K562 (cell line): ENCODE measurements at regions not wholly inside any gene's neighbourhood (a gene's known extent, or its start where the extent isn't known, plus 50 kb on each side); places are given as distances from the start of the nearest gene placed in this dataset.

ENCODE experiments used
- ATAC-seq: fragments of 200-7000 bp; cut with Tn5 transposase; 3 replicates; pipeline ENCODE4 v1.9.1; 2020; ENCODE audit warnings: moderate library complexity
- BruUV-seq: library from RNA; stranded (reverse); fragments of 400-500 nt; replicated peaks from 2 replicates; lab custom pipeline; 2021; lab: Mats Ljungman, UMichigan
- CTCF ChIA-PET: fragments of 300-600 bp; formaldehyde crosslinking; extraction: SDS; loops from one replicate; lab custom pipeline; 2021; ENCODE audit warnings: low intra/inter-chr PET ratio; lab: Yijun Ruan, JAX
- POLR2A ChIA-PET: fragments of 300-600, 350-650 bp; sonication (Branson Sonifier 250); formaldehyde crosslinking; extraction: SDS; loops from one replicate; lab custom pipeline; 2021; ENCODE audit warnings: antibody characterized with exemption, inconsistent platforms; lab: Yijun Ruan, JAX
- DNase-seq, 4 experiments: peaks; one replicate each; pipeline versions ENCODE4 v3.0.0 to v3.0.0-alpha.2; 2011 to 2018; ENCODE audit warnings: low spot score in 3 of 4, mixed read lengths in 3 of 4; ENCODE audit errors: extremely low read depth in 1 of 4
- FAIRE-seq: peaks from 2 replicates; lab custom pipeline; 2011; peaks lifted over from hg19 to GRCh38; lab: Jason Lieb, UNC
- H2AFZ ChIP-seq: 2 replicates; pipeline ENCODE4 v1.6.0; 2011; ENCODE audit warnings: low read depth, low read length, control low read depth, inconsistent platforms
- H3K27ac ChIP-seq: fragments of 200-600 bp; 3 replicates; pipeline ENCODE4 v1.8.0; 2011; ENCODE audit warnings: low read depth, mild to moderate bottlenecking, control low read depth, inconsistent platforms, low read length, moderate library complexity, mixed read lengths; ENCODE audit errors: extremely low read depth
- H3K27me3 ChIP-seq, 2 experiments: fragments of 300-600 bp in 1 of 2; 2 replicates in 1 of 2; 3 replicates in 1 of 2; pipeline versions ENCODE4 v1.6.0 to v1.8.0; 2011; ENCODE audit warnings: inconsistent platforms in 2 of 2, low read length in 2 of 2, mild to moderate bottlenecking in 1 of 2, mixed read lengths in 1 of 2, moderate library complexity in 1 of 2; ENCODE audit not compliant: control insufficient read depth in 2 of 2, insufficient read depth in 2 of 2
- H3K36me3 ChIP-seq: fragments of 300-600 bp; 3 replicates; pipeline ENCODE4 v1.8.0; 2011; ENCODE audit warnings: mild to moderate bottlenecking, low read length, inconsistent platforms; ENCODE audit not compliant: control insufficient read depth, insufficient read depth
- H3K4me1 ChIP-seq, 2 experiments: fragments of 200-600 bp in 1 of 2; replicated peaks in 1 of 2; 2 replicates in 1 of 2; 3 replicates in 1 of 2; pipeline versions ENCODE4 v1.5.1 to v1.8.0; 2011; ENCODE audit warnings: inconsistent platforms in 2 of 2, low read length in 2 of 2, mild to moderate bottlenecking in 1 of 2, mixed read lengths in 1 of 2, moderate library complexity in 1 of 2; ENCODE audit not compliant: control insufficient read depth in 2 of 2, insufficient read depth in 2 of 2
- H3K4me2 ChIP-seq: 2 replicates; pipeline ENCODE4 v1.6.1; 2011; ENCODE audit warnings: low read length, control low read depth, inconsistent platforms, mixed read lengths; ENCODE audit not compliant: insufficient read depth
- H3K4me3 ChIP-seq: fragments of 200-600 bp; sonication (generic), shearing (Covaris generic); 2 replicates; pipeline ENCODE4 v1.5.1; 2016; ENCODE audit warnings: control low read depth, inconsistent platforms
- H3K79me2 ChIP-seq: fragments of 200-600 bp; 3 replicates; pipeline ENCODE4 v1.8.0; 2011; ENCODE audit warnings: low read length, inconsistent platforms; ENCODE audit not compliant: control insufficient read depth, insufficient read depth
- H3K9ac ChIP-seq, 2 experiments: 2 replicates each; pipeline versions ENCODE4 v1.6.0 to v1.6.1; 2011; ENCODE audit warnings: low read depth in 2 of 2, low read length in 2 of 2, control low read depth in 1 of 2, inconsistent platforms in 1 of 2, mild to moderate bottlenecking in 1 of 2, mixed read lengths in 1 of 2; ENCODE audit not compliant: insufficient read depth in 1 of 2
- H3K9me1 ChIP-seq: one replicate; pipeline ENCODE4 v1.6.0; 2011; ENCODE audit warnings: inconsistent platforms, mild to moderate bottlenecking, low read length, moderate library complexity; ENCODE audit not compliant: control insufficient read depth, insufficient read depth
- H3K9me3 ChIP-seq: replicated peaks from 2 replicates; pipeline ENCODE4 v1.5.1; 2011; ENCODE audit warnings: low read depth, low read length, inconsistent platforms; ENCODE audit not compliant: control insufficient read depth, insufficient read depth
- H4K20me1 ChIP-seq: replicated peaks from 2 replicates; pipeline ENCODE4 v1.6.1; 2011; ENCODE audit warnings: low read length, inconsistent platforms, mixed read lengths; ENCODE audit not compliant: control insufficient read depth, insufficient read depth
- ADNP ChIP-seq: fragments of 200-800 bp; sonication (Bioruptor generic); IDR thresholded peaks from 2 replicates; pipeline ENCODE4 v1.6.1; 2016; ENCODE audit warnings: missing genetic modification characterization, missing compliant biosample characterization
- CBFB ChIP-seq: sonication (generic); formaldehyde crosslinking; IDR thresholded peaks from 2 replicates; pipeline ENCODE4 v1.4.0; 2020; ENCODE audit warnings: mild to moderate bottlenecking, missing genetic modification reagents
- ETS2 ChIP-seq: IDR thresholded peaks from 2 replicates; pipeline ENCODE4 v1.6.1; 2016; ENCODE audit warnings: borderline replicate concordance, missing genetic modification characterization, mild to moderate bottlenecking, moderate library complexity, missing compliant biosample characterization; ENCODE audit not compliant: poor library complexity, severe bottlenecking
- NBN ChIP-seq: fragments of 450-650 bp; IDR thresholded peaks from 2 replicates; pipeline ENCODE4 v1.6.1; 2016; ENCODE audit warnings: low read depth, mild to moderate bottlenecking
- NCOA2 ChIP-seq, 2 experiments: fragments of 450-650 bp; IDR thresholded peaks; 2 replicates each; pipeline ENCODE4 v1.6.1; 2018; ENCODE audit warnings: mild to moderate bottlenecking in 2 of 2, moderate library complexity in 1 of 2; ENCODE audit not compliant: partially characterized antibody in 2 of 2
- NFYB ChIP-seq: IDR thresholded peaks from 2 replicates; pipeline ENCODE4 v1.6.1; 2011; ENCODE audit warnings: mild to moderate bottlenecking, moderate library complexity; ENCODE audit not compliant: insufficient read length; ENCODE audit errors: extremely low read depth
- RBM17 ChIP-seq: fragments of 200-400 bp; formaldehyde crosslinking; IDR thresholded peaks from 2 replicates; pipeline ENCODE4 v1.6.1; 2017; ENCODE audit warnings: low read depth, mild to moderate bottlenecking, low read length, borderline replicate concordance
- SNRNP70 ChIP-seq: fragments of 200-400 bp; formaldehyde crosslinking; optimal IDR thresholded peaks from 2 replicates; pipeline ENCODE3; 2017; ENCODE audit warnings: low read depth, low read length
- SP1 ChIP-seq: sonication (generic); formaldehyde crosslinking; IDR thresholded peaks from 2 replicates; pipeline ENCODE4 v1.8.1; 2022; ENCODE audit warnings: mild to moderate bottlenecking, missing genetic modification reagents
- TCF7 ChIP-seq: sonication (generic); IDR thresholded peaks from 2 replicates; pipeline ENCODE4 v1.6.1; 2016; ENCODE audit warnings: antibody characterized with exemption, borderline replicate concordance
- TGIF2 ChIP-seq: sonication (generic); formaldehyde crosslinking; IDR thresholded peaks from 2 replicates; pipeline ENCODE4 v1.8.1; 2022; ENCODE audit warnings: mild to moderate bottlenecking, missing genetic modification reagents, moderate library complexity
- TSC22D4 ChIP-seq: fragments of 450-650 bp; IDR thresholded peaks from 2 replicates; pipeline ENCODE4 v1.6.1; 2016; ENCODE audit warnings: missing genetic modification characterization, missing biosample characterization, control low read depth
- ZBTB1 ChIP-seq: sonication (generic); formaldehyde crosslinking; IDR thresholded peaks from 2 replicates; pipeline ENCODE4 v1.8.1; 2023; ENCODE audit warnings: missing genetic modification reagents, low read depth, mild to moderate bottlenecking, borderline replicate concordance
- ZNF121 ChIP-seq: sonication (generic); formaldehyde crosslinking; conservative IDR thresholded peaks from 2 replicates; pipeline ENCODE4 v1.8.0; 2022; ENCODE audit warnings: missing genetic modification reagents
- ZNF174 ChIP-seq: fragments of 250-450 bp; sonication (Bioruptor Pico); IDR thresholded peaks from 2 replicates; pipeline ENCODE4 v1.4.0; 2020; ENCODE audit warnings: mild to moderate bottlenecking
- ZNF347 ChIP-seq: fragments of 450-650 bp; formaldehyde crosslinking; IDR thresholded peaks from 2 replicates; pipeline ENCODE4 v1.4.0; 2020; ENCODE audit warnings: low read depth, mild to moderate bottlenecking, moderate library complexity
- ZNF589 ChIP-seq: fragments of 200-800 bp; sonication (Bioruptor generic); IDR thresholded peaks from 2 replicates; pipeline ENCODE4 v1.6.1; 2016; ENCODE audit warnings: low read depth, missing genetic modification characterization, missing compliant biosample characterization
- ZNF696 ChIP-seq: fragments of 250-450 bp; sonication (Bioruptor Pico); conservative IDR thresholded peaks from 2 replicates; pipeline ENCODE4 v1.4.0; 2020; ENCODE audit warnings: mild to moderate bottlenecking, moderate library complexity
- ZNF76 ChIP-seq: fragments of 250-450 bp; sonication (Bioruptor Pico); IDR thresholded peaks from 2 replicates; pipeline ENCODE4 v1.4.0; 2020; ENCODE audit warnings: mild to moderate bottlenecking, moderate library complexity, borderline replicate concordance
- WGBS: fragments of 100-300 bp; shearing (Covaris generic); methylation state at CpG from one replicate; pipeline ENCODE4 v1.1.6; 2016; ENCODE audit warnings: low coverage, mixed read lengths; ENCODE audit not compliant: insufficient coverage; ENCODE audit errors: missing lambda C conversion rate; 5-methylcytosine and 5-hydroxymethylcytosine counted together
- in situ Hi-C: fragments of 300-500 bp; cut with MboI; formaldehyde crosslinking; loops from 4 replicates; pipeline ENCODE4 v1.15.0; 2018; ENCODE audit warnings: inconsistent platforms, mixed read lengths
- intact Hi-C: fragments of 100-400 bp; cut with micrococcal nuclease; formaldehyde crosslinking; loops from 2 replicates; pipeline ENCODE4 v1.14.2; 2022

- DNase-seq: no peak
- FAIRE-seq: no peak
- Histone ChIP-seq H3K4me3 (no peak overlapping the region), H3K27me3 (no peaks in the 10 kb centered on the region), H4K20me1 (no peaks in the 10 kb centered on the region), H3K36me3 (no peaks in the 10 kb centered on the region), H2AFZ (no peak overlapping the region), H3K9me1 (no peaks in the 10 kb centered on the region), H3K79me2 (no peaks in the 10 kb centered on the region), H3K9ac (no peak overlapping the region), H3K9me3 (no peaks in the 10 kb centered on the region), H3K27ac (no peak overlapping the region), H3K4me1 (no peaks in the 10 kb centered on the region), H3K4me2 (no peak overlapping the region)
- TF ChIP-seq ZNF76: no peak
- ATAC-seq: no peak
- in situ Hi-C loops (no loop called here), intact Hi-C loops (no loop called here)
- BruUV-seq: no TSS peak
- WGBS: 0% methylated on average over 5 of the region's 5 CpGs
- POLR2A ChIA-PET: no interaction called here
- CTCF ChIA-PET: no interaction called here
Measured at GRCh38 chr4:189500970-189501369, 439.7 kb upstream of the FRG1 start.

GRCh38 chr4:189502841-189503435 lies 437.7 kb upstream of the FRG1 start:
- Histone ChIP-seq H3K9me1 (no peaks in the 10 kb centered on the region), H3K27me3 (no peaks in the 10 kb centered on the region), H3K9me3 (no peaks in the 10 kb centered on the region), H4K20me1 (no peaks in the 10 kb centered on the region), H3K4me2 (no peak overlapping the region), H3K27ac (no peak overlapping the region), H3K36me3 (no peaks in the 10 kb centered on the region), H3K79me2 (no peaks in the 10 kb centered on the region), H3K9ac (no peak overlapping the region), H2AFZ (no peak overlapping the region), H3K4me1 (no peaks in the 10 kb centered on the region), H3K4me3 (no peak overlapping the region)
- ChIA-PET POLR2A (no interaction called here), CTCF (no interaction called here)
- ATAC-seq (no peak), FAIRE-seq (no peak), DNase-seq (no peak)
- no TSS peak for BruUV-seq
- intact Hi-C loops (no loop called here), in situ Hi-C loops (no loop called here)
- under 1% methylated on average over 12 of the region's 12 CpGs for WGBS
- no peak for TF ChIP-seq NBN
- no peak for TF ChIP-seq CBFB (CRISPR knock-in tag)
- TF ChIP-seq TCF7: no peak
- TF ChIP-seq TSC22D4 (tag): no peak
- no peak for TF ChIP-seq ZNF347
- TF ChIP-seq ZNF589 (CRISPR knock-in tag): no peak
- no peak for TF ChIP-seq ETS2
- TF ChIP-seq ZBTB1 (CRISPR knock-in tag): no peak
- no peak for TF ChIP-seq ADNP (tag)
- no peak for TF ChIP-seq TGIF2
- TF ChIP-seq ZNF696 (CRISPR knock-in tag): no peak
- no peak for TF ChIP-seq ZNF174 (CRISPR knock-in tag)
- TF ChIP-seq ZNF121 (CRISPR knock-in tag): no peak
- no peak for TF ChIP-seq NFYB
- no peak for TF ChIP-seq SNRNP70
- TF ChIP-seq SP1 (CRISPR knock-in tag): no peak
- no peak for TF ChIP-seq RBM17
- TF ChIP-seq NCOA2 (IDR thresholded peaks at IDR 0.05; ENCODE audit: partially characterized antibody in 2 of 2): no peak
